SU-DHL-6 (cell line): ENCODE measurements at regions not wholly inside any gene's neighbourhood (a gene's known extent, or its start where the extent isn't known, plus 50 kb on each side); places are given as distances from the start of the nearest gene placed in this dataset.

Experiments
- H2AFZ ChIP-seq: fragments of 200-600 bp; sonication (generic); 2 replicates; pipeline ENCODE4 v1.6.1; 2014; ENCODE audit warnings: low read depth, mild to moderate bottlenecking, moderate library complexity, mixed read lengths, antibody characterized with exemption, low read length; ENCODE audit not compliant: severe bottlenecking
- H3F3A ChIP-seq: fragments of 200-600 bp; shearing (Covaris generic); 2 replicates; pipeline ENCODE4 v1.6.0; 2016; ENCODE audit warnings: antibody characterized with exemption, mild to moderate bottlenecking; ENCODE audit not compliant: insufficient read depth
- H3K27ac ChIP-seq: fragments of 200-600 bp; sonication (generic); 2 replicates; pipeline ENCODE4 v1.5.1; 2016; ENCODE audit warnings: low read depth, mild to moderate bottlenecking, low read length, moderate library complexity, mixed read lengths
- H3K27me3 ChIP-seq: fragments of 200-600 bp; sonication (generic), shearing (Covaris generic); 2 replicates; pipeline ENCODE4 v1.6.0; 2014; ENCODE audit warnings: mild to moderate bottlenecking, low read length
- H3K36me3 ChIP-seq: fragments of 200-600 bp; sonication (generic); 2 replicates; pipeline ENCODE4 v1.6.1; 2014; ENCODE audit warnings: mild to moderate bottlenecking, low read length, mixed read lengths
- H3K4me2 ChIP-seq: fragments of 300-600, 200-600 bp; shearing (Covaris generic), sonication (generic); 2 replicates; pipeline ENCODE4 v1.6.0; 2014; ENCODE audit warnings: low read length, low read depth, mild to moderate bottlenecking; ENCODE audit not compliant: poor library complexity, severe bottlenecking
- H3K4me3 ChIP-seq: fragments of 200-600 bp; sonication (generic); 2 replicates; pipeline ENCODE4 v1.5.1; 2014; ENCODE audit warnings: antibody characterized with exemption, low read length, mild to moderate bottlenecking, mixed read lengths; ENCODE audit not compliant: insufficient read depth, poor library complexity, severe bottlenecking
- H3K79me2 ChIP-seq: fragments of 200-600 bp; sonication (generic); 2 replicates; pipeline ENCODE4 v1.6.1; 2014; ENCODE audit warnings: mild to moderate bottlenecking, low read length, moderate library complexity; ENCODE audit not compliant: insufficient read depth
- H3K9ac ChIP-seq: fragments of 200-600 bp; sonication (generic); 2 replicates; pipeline ENCODE4 v1.7.0; 2014; ENCODE audit warnings: mild to moderate bottlenecking, low read length
- H3K9me2 ChIP-seq: fragments of 200-600 bp; sonication (generic); replicated peaks from 2 replicates; pipeline ENCODE4 v1.6.1; 2014; ENCODE audit warnings: low read length; ENCODE audit not compliant: insufficient read depth
- H3K9me3 ChIP-seq: fragments of 200-600 bp; sonication (generic); 2 replicates; pipeline ENCODE4 v1.6.1; 2014; ENCODE audit warnings: low read length, mixed read lengths; ENCODE audit not compliant: insufficient read depth
- H4K20me1 ChIP-seq: fragments of 200-600 bp; sonication (generic); 2 replicates; pipeline ENCODE4 v1.6.1; 2014; ENCODE audit warnings: low read depth, mild to moderate bottlenecking, antibody characterized with exemption, low read length, moderate library complexity, mixed read lengths
- CTCF ChIP-seq: fragments of 200-600 bp; sonication (generic); IDR thresholded peaks from one replicate; pipeline ENCODE4 v1.5.1; 2017; ENCODE audit warnings: antibody characterized with exemption, mild to moderate bottlenecking, low read length, moderate library complexity; ENCODE audit not compliant: insufficient read depth, poor library complexity, severe bottlenecking
- EZH2phosphoT487 ChIP-seq: fragments of 200-600 bp; sonication (generic), shearing (Covaris generic); conservative IDR thresholded peaks from 2 replicates; pipeline ENCODE4 v1.6.1; 2018; ENCODE audit warnings: mild to moderate bottlenecking, antibody characterized with exemption, low read length, moderate library complexity, mixed read lengths

DNA sequence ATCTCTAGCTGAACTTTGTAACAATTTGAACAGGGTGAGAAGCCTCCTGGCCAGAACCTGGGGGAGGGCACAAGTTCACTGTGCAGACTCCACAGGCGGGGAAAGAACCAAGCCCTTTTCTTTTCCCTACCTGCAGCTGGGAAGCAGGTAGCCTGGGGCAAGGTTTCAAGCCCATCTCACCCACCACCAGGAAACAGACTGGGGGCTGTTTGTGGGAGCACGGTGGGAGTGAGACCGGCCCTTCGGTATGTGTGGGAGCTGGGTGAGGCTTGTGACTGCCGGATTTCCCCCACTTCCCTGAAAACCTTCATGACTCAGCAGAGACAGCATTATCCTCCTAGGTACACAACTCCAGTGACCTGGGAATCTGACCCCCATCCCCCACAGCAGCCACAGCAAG, 211.7 kb downstream of the ZNF674 start:
- Histone ChIP-seq H3K9ac (no peak overlapping the region), H3K4me2 (no peak overlapping the region)

DNA sequence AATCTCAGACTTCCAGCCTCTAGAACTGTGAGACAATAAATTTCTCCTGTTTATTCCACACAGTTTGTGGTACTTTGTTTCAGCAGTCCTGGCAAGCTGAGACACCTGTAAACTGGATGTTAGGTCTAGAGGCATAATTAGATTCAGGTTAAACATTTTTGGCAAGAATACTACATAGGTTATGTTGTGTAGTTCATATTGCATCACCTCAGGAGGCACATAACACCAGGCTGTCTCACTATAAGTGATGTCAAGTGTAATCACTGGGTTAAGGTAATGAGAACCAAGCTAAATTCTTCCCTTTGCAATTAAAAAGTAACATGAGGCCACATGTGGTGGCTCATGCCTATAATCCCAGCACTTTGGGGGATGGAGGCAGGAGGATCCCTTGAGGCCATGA, 214.2 kb downstream of the ZNF674 start:
- H3K4me3 ChIP-seq, result no peak overlapping the region
- H3F3A ChIP-seq, result no peaks in the 10 kb centered on the region
- no peak overlapping the region for H3K9ac ChIP-seq
- H3K9me3 ChIP-seq, result no peaks in the 10 kb centered on the region
- no peaks in the 10 kb centered on the region for H4K20me1 ChIP-seq
- TF ChIP-seq EZH2phosphoT487 (no peak), CTCF (no peak)
- H3K27ac ChIP-seq, result no peak overlapping the region
- no peaks in the 10 kb centered on the region for H3K79me2 ChIP-seq
- H2AFZ ChIP-seq, result no peak overlapping the region
- no peak overlapping the region for H3K4me2 ChIP-seq
- no peaks in the 10 kb centered on the region for H3K36me3 ChIP-seq
- no peaks in the 10 kb centered on the region for H3K9me2 ChIP-seq
- no peaks in the 10 kb centered on the region for H3K27me3 ChIP-seq

More for the DNA sequence above, 211.7 kb downstream of the ZNF674 start:
- Histone ChIP-seq H3K36me3 (no peaks in the 10 kb centered on the region), H3F3A (no peaks in the 10 kb centered on the region), H3K9me3 (no peaks in the 10 kb centered on the region), H2AFZ (no peak overlapping the region), H3K79me2 (no peaks in the 10 kb centered on the region), H3K27me3 (no peaks in the 10 kb centered on the region), H3K27ac (no peak overlapping the region), H4K20me1 (no peaks in the 10 kb centered on the region), H3K9me2 (no peaks in the 10 kb centered on the region), H3K4me3 (no peak overlapping the region)
- TF ChIP-seq CTCF (no peak), EZH2phosphoT487 (no peak)

- H3K4me3 ChIP-seq, result no peak overlapping the region
- no peak overlapping the region for H3K27ac ChIP-seq
- H3F3A ChIP-seq, result no peaks in the 10 kb centered on the region
- no peaks in the 10 kb centered on the region for H4K20me1 ChIP-seq
- H3K9ac ChIP-seq, result no peak overlapping the region
- no peaks in the 10 kb centered on the region for H3K79me2 ChIP-seq
- H3K4me2 ChIP-seq, result no peak overlapping the region
- no peaks in the 10 kb centered on the region for H3K36me3 ChIP-seq
- H3K9me2 ChIP-seq, result no peaks in the 10 kb centered on the region
- no peaks in the 10 kb centered on the region for H3K9me3 ChIP-seq
- no peaks in the 10 kb centered on the region for H3K27me3 ChIP-seq
- TF ChIP-seq CTCF, result no peak
- H2AFZ ChIP-seq, result no peak overlapping the region
These were observed 214.7 kb downstream of the ZNF674 start for GRCh38 chrX:46330513-46330912.

GRCh38 chrX:46328133-46328532, 217.1 kb downstream of the ZNF674 start:
- no peaks in the 10 kb centered on the region for H3F3A ChIP-seq
- H3K36me3 ChIP-seq, result no peaks in the 10 kb centered on the region
- no peak overlapping the region for H3K27ac ChIP-seq
- no peak overlapping the region for H3K4me3 ChIP-seq
- no peaks in the 10 kb centered on the region for H3K9me2 ChIP-seq
- no peaks in the 10 kb centered on the region for H3K79me2 ChIP-seq
- no peaks in the 10 kb centered on the region for H3K9me3 ChIP-seq
- H3K4me2 ChIP-seq, result no peak overlapping the region
- no peaks in the 10 kb centered on the region for H3K27me3 ChIP-seq
- H3K9ac ChIP-seq, result no peak overlapping the region
- TF ChIP-seq EZH2phosphoT487 (no peak), CTCF (no peak)
- H4K20me1 ChIP-seq, result no peaks in the 10 kb centered on the region
- H2AFZ ChIP-seq, result no peak overlapping the region
